AG04449 (cell line): ENCODE measurements at regions not wholly inside any gene's neighbourhood (a gene's known extent, or its start where the extent isn't known, plus 50 kb on each side); places are given as distances from the start of the nearest gene placed in this dataset.

ENCODE experiments used
- CTCF ChIA-PET: fragments of 350-600 bp; formaldehyde crosslinking; extraction: SDS; loops from one replicate; lab custom pipeline; 2021; ENCODE audit warnings: antibody characterized with exemption; lab: Yijun Ruan, JAX
- POLR2A ChIA-PET: fragments of 400-600, 350-600 bp; formaldehyde crosslinking; extraction: SDS; loops from one replicate; lab custom pipeline; 2020; ENCODE audit warnings: antibody characterized with exemption, inconsistent platforms; lab: Yijun Ruan, JAX
- DNase-seq: peaks from one replicate; pipeline ENCODE4 v3.0.0-alpha.2; 2010; ENCODE audit warnings: low read depth, low spot score
- H3K4me3 ChIP-seq: 2 replicates; pipeline ENCODE4 v1.5.1; 2011; ENCODE audit warnings: low read depth, mild to moderate bottlenecking, control low read depth, low read length
- TF ChIP-seq, protein P1 (sequence below): IDR thresholded peaks from one replicate; pipeline ENCODE4 v1.5.1; 2011; ENCODE audit warnings: mild to moderate bottlenecking, moderate library complexity, low read length, control low read depth, inconsistent platforms; ENCODE audit not compliant: insufficient read depth; ENCODE audit errors: missing control alignments

DNA sequence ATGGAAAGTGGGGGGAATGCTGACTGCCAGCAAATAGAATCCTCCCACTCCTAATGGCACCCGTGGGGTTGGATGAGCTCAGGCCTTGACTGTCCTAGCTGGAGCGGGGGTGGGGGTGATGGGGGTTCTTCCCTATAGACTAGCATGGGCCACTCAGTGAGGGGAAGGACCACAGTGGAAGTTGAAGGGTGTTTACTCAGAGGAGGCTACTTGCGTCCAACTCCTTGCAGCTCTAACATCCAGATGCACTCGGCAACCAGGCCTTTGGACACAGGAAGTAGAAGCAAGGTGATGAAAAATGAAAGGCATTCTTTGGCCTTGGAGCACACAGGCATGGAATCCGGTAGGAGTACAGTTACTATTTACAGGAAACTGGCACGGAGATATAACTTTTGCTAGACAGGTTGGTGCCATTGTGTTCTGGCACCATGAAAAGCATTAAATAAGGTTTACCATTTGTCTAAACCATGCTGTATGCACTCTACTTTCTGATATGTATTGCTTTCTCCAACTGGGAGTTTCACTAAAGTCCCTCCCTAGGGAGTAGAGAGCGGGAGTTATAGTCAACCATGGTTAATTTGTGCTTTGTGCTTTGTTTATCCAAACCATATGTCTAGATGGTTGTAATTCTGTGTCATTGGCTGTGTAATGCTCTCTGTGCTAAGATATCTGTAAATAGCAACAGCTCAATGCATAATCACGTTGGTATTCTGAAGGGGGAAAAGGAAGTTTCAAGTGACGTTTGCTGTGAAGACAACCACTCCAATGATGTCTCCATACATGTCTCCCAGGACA is 125.3 kb downstream of the TSHZ3 start:
- no peak overlapping the region for H3K4me3 ChIP-seq
- TF ChIP-seq, protein P1, sequence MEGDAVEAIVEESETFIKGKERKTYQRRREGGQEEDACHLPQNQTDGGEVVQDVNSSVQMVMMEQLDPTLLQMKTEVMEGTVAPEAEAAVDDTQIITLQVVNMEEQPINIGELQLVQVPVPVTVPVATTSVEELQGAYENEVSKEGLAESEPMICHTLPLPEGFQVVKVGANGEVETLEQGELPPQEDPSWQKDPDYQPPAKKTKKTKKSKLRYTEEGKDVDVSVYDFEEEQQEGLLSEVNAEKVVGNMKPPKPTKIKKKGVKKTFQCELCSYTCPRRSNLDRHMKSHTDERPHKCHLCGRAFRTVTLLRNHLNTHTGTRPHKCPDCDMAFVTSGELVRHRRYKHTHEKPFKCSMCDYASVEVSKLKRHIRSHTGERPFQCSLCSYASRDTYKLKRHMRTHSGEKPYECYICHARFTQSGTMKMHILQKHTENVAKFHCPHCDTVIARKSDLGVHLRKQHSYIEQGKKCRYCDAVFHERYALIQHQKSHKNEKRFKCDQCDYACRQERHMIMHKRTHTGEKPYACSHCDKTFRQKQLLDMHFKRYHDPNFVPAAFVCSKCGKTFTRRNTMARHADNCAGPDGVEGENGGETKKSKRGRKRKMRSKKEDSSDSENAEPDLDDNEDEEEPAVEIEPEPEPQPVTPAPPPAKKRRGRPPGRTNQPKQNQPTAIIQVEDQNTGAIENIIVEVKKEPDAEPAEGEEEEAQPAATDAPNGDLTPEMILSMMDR = no peak
- peak; percentile 97 for DNase-seq
- ChIA-PET CTCF (no interaction called here), POLR2A (interaction anchor here (1.1 to 1.8 kb wide), 3 partner anchors 8 to 10 kb away, joined by 3 to 10 read pairs (median 5); no protein-coding TSS in a partner anchor)

DNA sequence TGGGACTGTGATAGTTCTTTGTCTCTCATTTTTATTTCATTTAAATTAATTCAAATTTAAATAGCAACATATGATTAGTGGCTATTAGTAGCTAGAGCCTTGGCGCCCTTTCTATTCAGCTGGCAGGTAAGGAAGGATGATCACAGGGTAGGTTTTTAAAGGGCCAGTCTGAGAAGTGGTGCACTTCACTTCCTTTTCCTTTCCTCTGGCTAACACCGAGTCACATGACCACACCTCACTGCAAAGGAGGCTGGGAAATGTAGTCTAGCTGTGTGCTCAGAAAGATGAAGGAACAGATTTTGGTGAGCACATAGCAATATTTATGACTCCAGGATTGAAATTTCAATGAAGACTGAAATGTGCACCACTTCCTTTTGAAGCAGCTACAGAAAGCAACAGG is 128.7 kb downstream of the TSHZ3 start:
- POLR2A ChIA-PET = no interaction called here
- TF ChIP-seq, protein P1 = no peak
- H3K4me3 ChIP-seq = no peak overlapping the region
- CTCF ChIA-PET = no interaction called here
- DNase-seq = no peak

DNA sequence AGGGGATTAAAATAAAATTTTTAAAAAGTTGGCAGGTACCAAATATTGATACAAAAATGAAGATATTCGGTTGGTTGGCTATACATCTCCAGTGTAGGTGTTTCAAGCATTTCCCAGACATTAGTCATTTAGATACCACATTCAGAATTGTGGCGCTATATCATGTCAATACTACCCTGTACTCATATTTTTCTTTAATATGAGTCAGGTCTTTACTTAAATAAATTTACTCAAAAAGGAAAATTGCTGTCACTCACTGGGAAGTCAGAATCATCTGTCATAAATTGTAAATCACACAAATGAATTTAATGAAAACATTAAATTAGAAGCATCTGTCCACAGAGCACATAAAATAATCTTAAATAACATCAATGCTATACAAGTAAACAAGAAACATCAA is 134.2 kb downstream of the TSHZ3 start:
- H3K4me3 ChIP-seq = no peak overlapping the region
- CTCF ChIA-PET = interaction anchor here (0.7 kb wide), 1 partner anchor 160 kb away, joined by 3 read pairs; no protein-coding TSS in a partner anchor
- TF ChIP-seq, protein P1 = no peak
- POLR2A ChIA-PET = interaction anchor here (1.2 kb wide), 1 partner anchor 9 kb away, joined by 5 read pairs; no protein-coding TSS in a partner anchor
- DNase-seq = no peak

DNA sequence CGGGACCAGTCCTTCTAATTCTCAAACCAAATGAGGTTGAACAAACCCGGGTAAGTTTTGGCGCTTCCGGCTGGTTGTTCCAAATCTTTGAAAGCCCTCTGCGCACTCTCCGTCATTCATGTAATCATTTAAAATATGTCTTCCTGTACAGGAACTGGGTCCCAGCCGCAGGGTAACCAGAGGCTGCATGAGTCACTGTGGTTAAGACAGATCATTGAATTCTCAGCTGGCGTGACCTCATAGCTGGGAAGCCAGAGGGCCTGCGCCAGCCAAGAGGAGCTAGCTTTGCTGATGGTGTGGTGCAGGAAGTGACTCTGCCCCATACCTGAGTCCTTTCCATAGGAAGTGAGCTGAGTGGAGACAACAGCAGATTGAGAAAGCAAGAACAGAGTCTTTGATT is 135.2 kb downstream of the TSHZ3 start:
- TF ChIP-seq, protein P1 = no peak

DNA sequence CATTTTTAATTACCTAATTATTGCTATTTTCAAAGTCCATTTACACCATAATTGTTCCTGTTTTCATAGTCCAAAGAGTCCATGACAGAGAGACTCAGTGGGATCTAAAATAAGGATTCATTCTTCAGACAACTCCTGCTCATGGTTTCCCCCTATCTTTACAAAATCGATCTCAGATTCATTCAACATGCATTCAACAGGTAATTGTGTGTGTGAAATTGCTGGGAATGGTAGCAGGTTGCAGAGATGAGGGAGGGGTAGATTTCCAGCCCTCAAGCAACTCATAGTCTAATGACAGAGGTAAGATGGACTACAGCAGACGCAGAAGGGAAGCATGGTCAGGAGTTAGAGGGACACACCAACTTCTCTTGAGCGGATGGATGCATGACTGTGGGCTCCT is 138.1 kb downstream of the TSHZ3 start:
- ChIA-PET POLR2A (no interaction called here), CTCF (no interaction called here)
- DNase-seq = no peak
- H3K4me3 ChIP-seq = no peak overlapping the region
- TF ChIP-seq, protein P1 = no peak

More for the DNA sequence above, 135.2 kb downstream of the TSHZ3 start:
- no peak overlapping the region for H3K4me3 ChIP-seq
- ChIA-PET POLR2A (interaction anchor here (0.8 to 1.0 kb wide), 3 partner anchors 10 to 74 kb away, joined by 3 to 10 read pairs (median 4); no protein-coding TSS in a partner anchor), CTCF (interaction anchor here (0.7 to 0.8 kb wide), 2 partner anchors 17 to 159 kb away, joined by 3 read pairs; no protein-coding TSS in a partner anchor)
- peak; percentile 98 for DNase-seq

DNA sequence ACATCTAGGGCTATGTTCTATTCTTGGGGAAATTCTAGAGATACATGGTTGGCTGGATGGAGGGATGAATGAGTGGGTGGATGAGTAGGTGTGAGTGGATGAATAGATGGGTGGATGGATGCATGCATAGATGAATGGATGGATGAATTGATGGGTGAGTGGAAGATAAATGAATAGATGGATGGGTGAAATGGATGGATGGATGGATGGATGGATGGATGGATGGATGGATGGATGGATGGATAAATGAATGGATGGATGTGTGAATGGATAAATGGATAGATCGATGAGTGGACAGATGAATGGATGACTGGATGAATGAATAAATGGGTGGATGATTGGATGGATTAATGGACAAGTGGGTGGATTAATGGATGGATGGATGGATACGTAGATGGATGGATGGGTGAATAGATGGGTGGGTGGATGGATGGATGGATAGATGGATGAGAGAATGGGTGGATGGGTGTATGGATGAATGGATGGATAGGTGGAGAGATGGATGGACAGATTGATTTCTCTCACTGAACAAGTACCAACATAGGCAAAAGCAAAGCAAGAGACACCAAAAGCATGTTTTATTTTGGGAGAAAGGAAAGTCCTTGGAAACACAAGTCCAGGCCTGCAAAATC is 143.2 kb downstream of the TSHZ3 start:
- no peak overlapping the region for H3K4me3 ChIP-seq
- DNase-seq = no peak
- ChIA-PET CTCF (no interaction called here), POLR2A (no interaction called here)
- TF ChIP-seq, protein P1 = no peak
